ENCODE measurements at regions not wholly inside any gene's neighbourhood (a gene's known extent, or its start where the extent isn't known, plus 50 kb on each side); places are given as distances from the start of the nearest gene placed in this dataset.

DNA sequence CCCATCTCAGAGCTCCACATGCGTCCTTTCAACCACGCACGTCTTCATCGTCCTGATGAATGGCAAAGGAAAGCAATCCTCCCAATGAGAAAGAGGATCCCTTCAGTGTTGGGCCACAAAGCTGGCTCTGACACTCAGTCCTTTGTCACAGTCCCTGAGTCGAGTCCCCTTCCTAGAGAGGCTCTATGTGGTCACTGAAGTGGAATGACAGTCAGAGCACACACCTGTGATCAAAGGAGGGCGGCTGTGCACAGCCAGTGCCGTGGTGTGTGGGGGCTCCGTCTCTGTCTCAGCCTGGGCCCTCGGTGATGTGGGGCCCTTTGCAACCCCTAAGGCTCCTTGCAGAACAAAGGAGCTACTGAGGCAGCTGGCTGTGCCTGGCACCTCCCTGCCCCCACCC, 157.3 kb upstream of the APCDD1 start:
- H3K18ac ChIP-seq (ENCODE audit: insufficient read length, low read depth, low read length), result no peak overlapping the region
- H2BK5ac ChIP-seq (ENCODE audit: insufficient read length, low read length), result no peak overlapping the region
- no peak overlapping the region for H3K4me2 ChIP-seq (ENCODE audit: insufficient read depth, insufficient read length, low read length)
- H3K79me1 ChIP-seq (ENCODE audit: insufficient read depth, low read depth, low read length, poor library complexity, severe bottlenecking), result no peaks in the 10 kb centered on the region
- H2BK120ac ChIP-seq (ENCODE audit: low read depth, low read length, poor library complexity, severe bottlenecking), result no peak overlapping the region
- no peaks in the 10 kb centered on the region for H3K23me2 ChIP-seq (ENCODE audit: insufficient read length, low read depth, low read length, poor library complexity, severe bottlenecking)
- H2BK20ac ChIP-seq (ENCODE audit: low read depth, low read length, poor library complexity, severe bottlenecking), result no peak overlapping the region
- no peak overlapping the region for H3K56ac ChIP-seq (ENCODE audit: insufficient read length, low read depth, low read length)
- H4K91ac ChIP-seq (ENCODE audit: insufficient read length, low read depth, low read length), result no peak overlapping the region
- no peak overlapping the region for H3K23ac ChIP-seq (ENCODE audit: insufficient read length, low read depth, low read length)
- no peaks in the 10 kb centered on the region for H3K9me3 ChIP-seq (ENCODE audit: control insufficient read depth, low read depth, low read length)
- H2BK12ac ChIP-seq (ENCODE audit: insufficient read length, low read depth, low read length), result no peak overlapping the region
- H3K14ac ChIP-seq (ENCODE audit: insufficient read depth, low read length), result no peak overlapping the region
- H3K27me3 ChIP-seq (ENCODE audit: insufficient read depth, low read length), result no peaks in the 10 kb centered on the region
- Mint-ChIP-seq H3K9me3 (peaks cover 0 to 2% of the 10 kb centered on the region in 2 experiments; a peak in 2 of 5 replicates), H3K27me3 (ENCODE audit: low read depth) (no peaks in the 10 kb centered on the region), H3K27ac (no peak overlapping the region), H3K36me3 (ENCODE audit: insufficient read depth in 1 of 3, low read depth in 3 of 3) (no peaks in the 10 kb centered on the region), H3K4me1 (peaks cover 15 to 24% of the 10 kb centered on the region in 2 experiments), H3K4me3 (no peak overlapping the region)
- H3K27ac ChIP-seq (ENCODE audit: insufficient read length, low read depth, low read length), result no peak overlapping the region
- H3T11ph ChIP-seq (ENCODE audit: low read length), result no peak overlapping the region
- TF ChIP-seq, protein P1, sequence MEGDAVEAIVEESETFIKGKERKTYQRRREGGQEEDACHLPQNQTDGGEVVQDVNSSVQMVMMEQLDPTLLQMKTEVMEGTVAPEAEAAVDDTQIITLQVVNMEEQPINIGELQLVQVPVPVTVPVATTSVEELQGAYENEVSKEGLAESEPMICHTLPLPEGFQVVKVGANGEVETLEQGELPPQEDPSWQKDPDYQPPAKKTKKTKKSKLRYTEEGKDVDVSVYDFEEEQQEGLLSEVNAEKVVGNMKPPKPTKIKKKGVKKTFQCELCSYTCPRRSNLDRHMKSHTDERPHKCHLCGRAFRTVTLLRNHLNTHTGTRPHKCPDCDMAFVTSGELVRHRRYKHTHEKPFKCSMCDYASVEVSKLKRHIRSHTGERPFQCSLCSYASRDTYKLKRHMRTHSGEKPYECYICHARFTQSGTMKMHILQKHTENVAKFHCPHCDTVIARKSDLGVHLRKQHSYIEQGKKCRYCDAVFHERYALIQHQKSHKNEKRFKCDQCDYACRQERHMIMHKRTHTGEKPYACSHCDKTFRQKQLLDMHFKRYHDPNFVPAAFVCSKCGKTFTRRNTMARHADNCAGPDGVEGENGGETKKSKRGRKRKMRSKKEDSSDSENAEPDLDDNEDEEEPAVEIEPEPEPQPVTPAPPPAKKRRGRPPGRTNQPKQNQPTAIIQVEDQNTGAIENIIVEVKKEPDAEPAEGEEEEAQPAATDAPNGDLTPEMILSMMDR (conservative IDR thresholded peaks at IDR 0.05), result no peak
- no peak overlapping the region for H4K5ac ChIP-seq (ENCODE audit: insufficient read length, low read depth, low read length)
- no peaks in the 10 kb centered on the region for H4K20me1 ChIP-seq (ENCODE audit: control insufficient read depth, insufficient read depth, insufficient read length)
- H3K4ac ChIP-seq (ENCODE audit: low read depth, low read length), result no peak overlapping the region
- H3K9ac ChIP-seq (ENCODE audit: extremely low read depth, insufficient read length, low read length), result no peak overlapping the region
- no peaks in the 10 kb centered on the region for H3K4me1 ChIP-seq (ENCODE audit: insufficient read depth, low read length)
- no peak overlapping the region for H4K8ac ChIP-seq (replicated peaks; ENCODE audit: insufficient read length, low read depth, low read length)
- H2AFZ ChIP-seq (ENCODE audit: low read length), result no peak overlapping the region
- no peaks in the 10 kb centered on the region for H3K79me2 ChIP-seq (ENCODE audit: insufficient read depth, low read length)
- H2BK15ac ChIP-seq (ENCODE audit: low read depth, low read length), result no peak overlapping the region
- H2AK5ac ChIP-seq (ENCODE audit: insufficient read length, low read length), result no peak overlapping the region
- DNase-seq, result no peak
- no CpG with 5 or more reads among the region's 9 CpGs for WGBS (ENCODE audit: extremely low coverage, insufficient read length, low lambda C conversion rate)

Data from H9 (cell line).